Adrenal gland (tissue), 9 donors: ENCODE measurements at regions not wholly inside any gene's neighbourhood (a gene's known extent, or its start where the extent isn't known, plus 50 kb on each side); places are given as distances from the start of the nearest gene placed in this dataset.
"Not testable (repeated sequence)": the region's sequence is repeated elsewhere in the genome, so short reads cannot be mapped to it uniquely, and the experiment has no call there.

Source experiments
- DNase-seq, 7 donors: peaks; one replicate each; pipeline ENCODE4 v3.0.0-alpha.2; 2019 to 2020
- H3K27ac ChIP-seq, 5 donors: fragments of 200-600 bp; sonication (generic) in 4 of 5; 1 replicate in 3 of 5; 2 replicates in 2 of 5; pipeline versions ENCODE4 v1.5.1 to v1.8.0; 2016 to 2020; ENCODE audit warnings: mild to moderate bottlenecking in 1 of 5
- H3K27me3 ChIP-seq: fragments of 200-600 bp; 2 replicates; pipeline ENCODE4 v1.8.0; 2021
- H3K36me3 ChIP-seq, 2 donors: fragments of 200-600 bp; replicated peaks in 1 of 2; 1 replicate in 1 of 2; 2 replicates in 1 of 2; pipeline versions ENCODE4 v1.5.1 to v1.8.0; 2018 to 2022
- H3K4me1 ChIP-seq, 2 donors: fragments of 200-600 bp; replicated peaks in 1 of 2; 1 replicate in 1 of 2; 2 replicates in 1 of 2; pipeline versions ENCODE4 v1.5.1 to v1.8.0; 2018 to 2021
- H3K4me3 ChIP-seq, 4 donors: fragments of 200-600 bp; sonication (generic) in 3 of 4; one replicate each; pipeline ENCODE4 v1.5.1; 2016 to 2018
- H3K9me3 ChIP-seq, 3 donors: fragments of 200-600 bp; sonication (generic) in 1 of 3; replicated peaks in 1 of 3; 1 replicate in 2 of 3; 2 replicates in 1 of 3; pipeline versions ENCODE4 v1.5.1 to v1.8.0; 2016 to 2021
- CTCF ChIP-seq, 6 experiments: fragments of 450-650 bp in 4 of 6; fragments of 200-600 bp in 2 of 6; sonication (generic) in 1 of 6; IDR thresholded peaks; 1 replicate in 5 of 6; 2 replicates in 1 of 6; pipeline versions ENCODE4 v1.5.1 to v1.8.0; 2016 to 2021; ENCODE audit warnings: antibody characterized with exemption in 6 of 6, mild to moderate bottlenecking in 2 of 6, moderate library complexity in 1 of 6
- POLR2A ChIP-seq, 2 donors: fragments of 450-650 bp; IDR thresholded peaks; one replicate each; pipeline ENCODE4 v1.6.1; 2017; ENCODE audit warnings: antibody characterized with exemption in 2 of 2, mild to moderate bottlenecking in 2 of 2, moderate library complexity in 1 of 2
- WGBS, 4 donors: extraction: QIAGEN DNeasy Blood & Tissue Kit in 2 of 4; methylation state at CpG; one replicate each; pipeline versions ENCODE4 v1.1.5 to v1.1.7; 2013 to 2017; 5-methylcytosine and 5-hydroxymethylcytosine counted together
- intact Hi-C, 2 donors: fragments of 100-400 bp; cut with DNase I; formaldehyde crosslinking; loops; one replicate each; pipeline versions ENCODE4 v1.14.1 to v1.15.0; 2022 to 2023
- donor health status: healthy with polysubstance abuse.
- donor health status: Bipolar disorder and iron deficiency.
- donor health status: DM: yes; HTN: yes; CAD: no.
- donor health status: DM: no; HTN: no; CAD: no.
- donor health status: DM: no; HTN: no; CAD: no.

GRCh38 chr2:59827677-59828076, 725.8 kb downstream of the BCL11A start:
- DNase-seq: no peak
- Histone ChIP-seq H3K27me3 (no peaks in the 10 kb centered on the region), H3K36me3 (no peaks in the 10 kb centered on the region), H3K27ac (no peak overlapping the region), H3K9me3 (no peaks in the 10 kb centered on the region), H3K4me3 (no peak overlapping the region), H3K4me1 (no peaks in the 10 kb centered on the region)
- TF ChIP-seq POLR2A (IDR thresholded peaks at IDR 0.05) (no peak), CTCF (IDR thresholded peaks at IDR 0.05) (no peak)
- WGBS, 4 donors: 87 to 92% (median 90%) methylated on average over 5 of the region's 5 CpGs
- intact Hi-C loops: no loop called here

- Histone ChIP-seq H3K27ac (no peak overlapping the region), H3K4me3 (no peak overlapping the region), H3K4me1 (no peaks in the 10 kb centered on the region), H3K36me3 (no peaks in the 10 kb centered on the region), H3K27me3 (no peaks in the 10 kb centered on the region), H3K9me3 (no peaks in the 10 kb centered on the region)
- 79 to 86% (median 84%) methylated on average over 2 of the region's 2 CpGs for WGBS, 4 donors
- DNase-seq: no peak
- no peak for TF ChIP-seq POLR2A (IDR thresholded peaks at IDR 0.05)
- TF ChIP-seq CTCF (IDR thresholded peaks at IDR 0.05): no peak
- intact Hi-C loops: no loop called here
Measured at GRCh38 chr2:59826177-59826576, 727.3 kb downstream of the BCL11A start.

GRCh38 chr2:59824314-59824713, 729.1 kb downstream of the BCL11A start:
- no peaks in the 10 kb centered on the region for H3K36me3 ChIP-seq
- no peak overlapping the region for H3K27ac ChIP-seq
- no peak overlapping the region for H3K4me3 ChIP-seq
- no peaks in the 10 kb centered on the region for H3K27me3 ChIP-seq
- intact Hi-C loops: no loop called here
- 79 to 88% (median 82%) methylated on average over 4 of the region's 4 CpGs for WGBS, 4 donors
- TF ChIP-seq POLR2A (IDR thresholded peaks at IDR 0.05): no peak
- no peak for TF ChIP-seq CTCF (IDR thresholded peaks at IDR 0.05)
- no peaks in the 10 kb centered on the region for H3K9me3 ChIP-seq
- no peak for DNase-seq
- no peaks in the 10 kb centered on the region for H3K4me1 ChIP-seq

- no peak for DNase-seq
- intact Hi-C loops: no loop called here
- TF ChIP-seq POLR2A (IDR thresholded peaks at IDR 0.05): no peak
- Histone ChIP-seq H3K27ac (no peak overlapping the region), H3K27me3 (no peaks in the 10 kb centered on the region), H3K4me1 (no peaks in the 10 kb centered on the region), H3K9me3 (no peaks in the 10 kb centered on the region), H3K36me3 (no peaks in the 10 kb centered on the region), H3K4me3 (no peak overlapping the region)
- 77 to 90% (median 85%) methylated on average over 1 of the region's 1 CpG for WGBS, 4 donors
Measured at GRCh38 chr2:59816075-59816474, 737.4 kb downstream of the BCL11A start.

GRCh38 chr2:59810283-59810682, 743.2 kb downstream of the BCL11A start:
- H3K4me1 ChIP-seq, H3K27me3 ChIP-seq, H3K27ac ChIP-seq, intact Hi-C loops, H3K9me3 ChIP-seq, H3K36me3 ChIP-seq, DNase-seq, H3K4me3 ChIP-seq: not testable (repeated sequence)
- 91 to 98% (median 94%) methylated on average over 2 of the region's 2 CpGs for whole genome bisulfite sequencing, 4 donors
